ENCODE measurements at regions not wholly inside any gene's neighbourhood (a gene's known extent, or its start where the extent isn't known, plus 50 kb on each side); places are given as distances from the start of the nearest gene placed in this dataset.

DNA sequence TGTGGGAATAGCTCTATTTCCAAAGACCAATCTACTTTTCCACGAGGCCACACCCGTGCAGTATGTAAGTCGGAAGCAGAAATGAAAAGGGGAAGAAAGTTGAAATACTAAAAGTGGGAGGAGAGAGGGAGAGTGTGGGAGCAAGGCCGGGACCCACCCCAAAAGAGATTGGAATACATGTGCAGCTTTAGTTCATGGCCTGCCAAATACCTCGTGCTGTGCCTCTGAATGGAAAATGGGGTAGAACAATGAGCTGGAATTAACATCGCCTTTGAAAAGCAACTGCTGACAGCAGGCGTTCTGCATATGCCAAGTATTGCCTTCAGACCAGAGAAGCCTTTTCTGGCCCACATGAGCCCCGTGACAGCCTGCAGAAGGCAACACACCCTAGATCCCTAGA lies 155.6 kb downstream of the CD83 start:
- H3K4me3 ChIP-seq (ENCODE audit: low read depth, low read length): no peak overlapping the region

DNA sequence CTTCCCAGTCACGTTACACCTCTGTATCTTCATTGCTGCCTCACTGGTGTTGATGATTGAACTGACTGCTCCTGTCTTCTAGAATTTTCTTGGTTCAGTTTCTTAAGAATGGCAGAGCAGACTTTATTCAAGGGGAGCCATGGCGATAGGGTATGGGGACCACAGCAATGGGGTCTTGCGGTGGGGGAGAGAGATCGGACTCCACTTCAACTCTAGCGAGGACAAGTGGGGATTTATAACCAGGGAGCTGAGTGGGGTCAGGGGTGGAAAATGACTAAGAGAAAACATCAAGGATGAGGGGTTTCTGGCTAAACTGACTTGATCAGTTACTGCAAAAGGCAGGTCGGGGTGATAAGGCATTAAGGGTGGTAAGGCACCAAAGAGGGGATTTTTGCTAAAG lies 156.4 kb downstream of the CD83 start:
- no peak overlapping the region for H3K4me3 ChIP-seq (ENCODE audit: low read depth, low read length)

DNA sequence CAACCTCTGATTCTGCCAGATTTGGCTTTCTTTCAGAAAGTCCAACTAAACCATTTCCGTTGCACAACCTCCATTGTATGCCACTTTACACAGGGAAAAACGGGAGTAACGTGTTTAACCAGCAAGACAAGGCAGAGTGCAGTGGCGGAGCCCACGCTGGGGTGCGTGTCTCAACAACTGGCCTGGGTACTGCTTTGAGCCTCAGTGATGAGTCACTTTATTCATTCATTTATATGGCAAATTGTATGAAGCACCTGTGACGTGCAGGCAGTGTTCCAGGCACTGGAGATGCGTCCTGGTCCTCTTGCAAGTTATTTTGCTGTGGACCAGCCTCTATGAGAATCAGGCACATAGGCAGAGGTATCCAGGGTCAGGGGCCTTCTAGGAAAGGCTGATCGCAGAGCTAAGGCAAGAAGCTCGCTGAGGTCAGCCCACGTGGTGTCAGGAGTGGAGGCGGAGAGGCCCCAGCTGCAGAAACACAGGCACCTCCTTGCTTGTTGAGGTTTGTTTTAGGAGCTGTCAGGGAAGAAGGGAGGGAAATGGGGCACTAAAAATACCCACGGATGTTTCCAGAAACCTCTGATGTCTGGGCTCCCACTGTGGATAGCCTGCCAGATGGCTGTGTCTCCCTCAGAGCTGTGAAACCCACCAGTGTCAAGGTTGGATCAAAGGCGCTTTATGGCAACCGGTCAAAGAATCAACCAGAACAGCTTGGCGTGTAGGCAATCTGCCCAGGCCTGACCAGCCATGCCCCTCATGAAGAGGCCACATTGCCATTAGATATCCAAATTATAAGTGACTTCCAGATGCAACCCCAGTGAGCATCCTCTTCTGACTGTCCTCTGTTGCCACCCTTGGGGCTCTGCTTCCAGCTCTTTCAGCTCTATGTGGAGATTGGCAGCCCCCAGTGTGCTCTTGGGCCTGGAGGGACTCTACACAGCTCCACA lies 157.2 kb downstream of the CD83 start:
- H3K4me3 ChIP-seq (ENCODE audit: low read depth, low read length): no peak overlapping the region

- H3K4me3 ChIP-seq (ENCODE audit: low read depth, low read length): no peak overlapping the region
These were observed 157.9 kb downstream of the CD83 start for GRCh38 chr6:14275493-14275851.

- H3K4me3 ChIP-seq (ENCODE audit: low read depth, low read length): no peak overlapping the region
These were observed 158.5 kb downstream of the CD83 start for GRCh38 chr6:14276071-14276470.

- H3K4me3 ChIP-seq (ENCODE audit: low read depth, low read length): no peak overlapping the region
These were observed 159.3 kb downstream of the CD83 start for GRCh38 chr6:14276667-14277404.

DNA sequence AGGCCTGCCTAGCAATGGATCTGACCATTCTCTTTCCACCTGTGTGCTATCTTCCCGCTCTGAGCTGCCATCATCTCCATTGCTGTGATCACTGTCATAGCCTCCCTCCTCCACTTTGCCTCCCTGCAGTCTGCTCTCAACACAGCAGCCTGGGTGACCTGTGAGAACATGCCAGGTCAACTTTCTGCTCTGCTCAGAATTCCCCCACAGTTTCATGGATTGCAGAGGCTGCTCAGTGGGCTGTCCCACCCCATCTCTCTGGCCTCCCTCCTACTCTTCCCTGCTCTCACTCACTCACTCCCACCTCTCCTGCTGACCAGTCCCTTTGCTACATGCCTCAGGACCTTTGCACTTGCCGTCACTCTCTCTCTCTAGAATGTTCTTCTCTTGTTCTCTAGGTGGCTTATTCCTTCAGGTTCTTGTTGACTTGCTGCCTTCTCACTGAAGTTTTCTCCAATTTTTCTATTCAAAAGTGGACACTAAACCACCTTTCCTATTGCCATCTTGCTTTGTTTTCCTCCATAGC lies 159.9 kb downstream of the CD83 start:
- H3K4me3 ChIP-seq (ENCODE audit: low read depth, low read length): no peak overlapping the region

DNA sequence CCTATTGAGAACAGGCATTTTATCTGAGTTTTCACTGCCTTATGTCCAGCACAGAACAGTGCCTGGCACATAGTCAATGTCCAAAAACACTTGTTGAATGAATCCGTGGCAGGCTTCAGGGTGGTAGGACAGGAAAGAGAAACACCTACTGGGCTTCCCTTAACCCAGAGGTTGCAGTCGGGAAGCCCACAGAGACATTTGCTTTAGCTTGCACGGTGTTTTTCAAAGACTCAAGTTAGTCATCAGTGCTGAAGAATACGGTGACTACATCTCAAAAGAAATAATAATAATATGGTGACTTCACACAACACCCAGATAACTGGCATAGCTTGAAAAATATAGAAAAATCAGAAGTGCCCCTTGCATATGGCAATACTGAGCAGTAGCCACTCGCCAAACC lies 160.4 kb downstream of the CD83 start:
- no peak overlapping the region for H3K4me3 ChIP-seq (ENCODE audit: low read depth, low read length)

DNA sequence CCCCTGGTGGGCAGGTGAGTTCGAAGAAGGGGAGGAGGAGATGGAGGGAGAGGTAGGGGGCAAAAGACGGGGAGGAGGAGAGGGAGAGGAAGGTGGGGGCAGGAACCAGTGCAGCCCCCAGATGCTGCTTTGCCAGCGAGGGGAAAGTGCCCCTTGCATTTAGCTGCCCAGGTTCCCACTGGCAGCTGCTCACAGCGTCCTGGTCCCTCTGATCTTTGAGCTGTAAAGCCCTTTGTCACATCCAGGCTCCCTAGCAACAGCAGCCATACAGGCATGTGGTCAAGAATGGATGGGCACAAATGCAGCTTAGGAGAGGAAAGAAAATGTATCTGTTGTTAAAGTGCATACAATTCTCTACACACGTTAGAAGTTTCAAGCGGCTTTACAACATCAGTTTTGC lies 160.9 kb downstream of the CD83 start:
- no peak overlapping the region for H3K4me3 ChIP-seq (ENCODE audit: low read depth, low read length)

GRCh38 chr6:14280006-14280510 lies 162.5 kb downstream of the CD83 start:
- no peak overlapping the region for H3K4me3 ChIP-seq (ENCODE audit: low read depth, low read length)

DNA sequence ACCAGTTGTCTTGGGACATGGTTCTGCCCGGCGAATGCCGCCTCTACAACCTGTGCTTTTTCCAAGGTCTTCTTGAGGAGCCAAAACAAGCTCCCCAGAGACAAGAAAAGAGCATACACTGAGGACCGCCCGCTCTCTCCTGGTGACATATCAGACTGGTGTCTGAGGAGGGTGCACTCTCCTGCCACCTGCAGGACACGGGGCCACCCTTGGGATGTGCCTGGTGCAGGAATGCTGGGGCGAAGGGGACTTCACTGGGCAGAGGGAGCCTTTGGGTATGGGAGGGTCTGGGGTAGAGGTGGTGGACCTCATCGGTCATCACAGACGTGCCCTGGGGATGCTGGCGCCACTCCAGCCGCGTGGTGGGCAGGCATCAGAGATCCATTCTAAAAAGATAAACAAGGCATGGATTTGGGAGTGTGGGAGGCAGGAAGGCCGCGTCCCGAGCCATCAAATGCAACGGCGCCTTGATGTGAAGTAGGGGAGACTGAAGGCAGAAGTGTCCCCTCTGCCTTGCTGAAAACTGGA lies 163.3 kb downstream of the CD83 start:
- H3K4me3 ChIP-seq (ENCODE audit: low read depth, low read length): no peak overlapping the region

- H3K4me3 ChIP-seq (ENCODE audit: low read depth, low read length): no peak overlapping the region
These were observed 164.5 kb downstream of the CD83 start for GRCh38 chr6:14281811-14282660.

DNA sequence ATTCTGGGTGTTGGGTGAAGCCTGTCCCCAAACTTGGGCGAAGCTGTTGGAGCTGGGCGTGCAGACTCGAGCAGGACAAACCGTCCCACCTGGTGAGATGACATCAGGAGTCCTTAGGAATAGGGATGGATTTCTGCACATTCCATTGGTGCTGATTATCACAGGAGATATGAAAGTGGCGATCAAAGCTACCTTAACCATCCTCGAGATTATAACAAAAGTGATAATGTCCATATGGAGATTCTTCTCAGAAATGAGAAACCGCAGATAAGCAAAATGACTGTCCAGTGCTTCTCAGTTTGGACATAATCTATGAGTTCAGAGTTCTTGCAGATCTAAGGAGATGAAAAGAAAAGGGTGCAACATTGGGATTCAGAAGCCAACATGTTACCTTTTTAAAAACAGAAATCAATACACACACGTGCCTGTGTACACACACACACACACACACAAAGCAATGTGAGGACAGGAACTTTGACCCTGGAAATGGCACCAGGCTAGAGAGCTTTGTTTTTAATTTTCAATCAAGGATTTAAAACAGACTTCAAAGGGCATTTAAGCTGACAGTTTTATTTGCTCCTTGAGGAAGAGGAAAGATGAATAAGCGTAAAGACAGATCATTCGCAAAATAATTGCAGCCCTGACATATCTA lies 165.4 kb downstream of the CD83 start:
- H3K4me3 ChIP-seq (ENCODE audit: low read depth, low read length): no peak overlapping the region

DNA sequence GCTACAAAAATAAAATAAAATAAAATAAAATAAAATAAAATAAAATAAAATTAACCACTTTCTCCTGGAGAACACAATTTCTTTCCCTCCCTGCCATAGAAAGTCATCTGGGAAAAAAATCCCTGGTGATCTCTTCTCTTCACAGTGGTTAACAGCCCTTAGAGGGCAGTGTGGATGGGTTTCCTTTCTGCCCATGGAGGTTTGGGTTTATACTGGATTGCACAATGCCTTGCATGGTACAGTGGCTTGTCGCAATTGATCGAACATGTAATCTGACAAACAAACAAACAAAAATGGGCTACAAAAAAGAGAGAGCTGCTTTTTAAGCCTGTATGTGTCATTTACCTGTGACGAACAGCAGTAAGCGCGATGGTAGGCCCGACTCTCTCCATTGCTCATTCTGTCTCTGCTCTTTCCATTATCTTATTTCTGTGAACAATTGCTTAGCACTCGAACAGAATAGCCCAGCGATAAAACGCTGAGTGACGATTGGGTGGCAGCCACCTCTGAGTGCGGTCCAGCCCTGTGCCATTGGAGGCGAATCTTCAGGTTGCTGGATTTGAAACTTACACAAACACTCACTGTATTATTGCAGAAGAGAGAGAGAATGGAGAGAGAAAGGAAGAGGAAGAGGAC lies 166.1 kb downstream of the CD83 start:
- no peak overlapping the region for H3K4me3 ChIP-seq (ENCODE audit: low read depth, low read length)

- H3K4me3 ChIP-seq (ENCODE audit: low read depth, low read length): no peak overlapping the region
These were observed 167.5 kb downstream of the CD83 start for GRCh38 chr6:14284969-14285590.

DNA sequence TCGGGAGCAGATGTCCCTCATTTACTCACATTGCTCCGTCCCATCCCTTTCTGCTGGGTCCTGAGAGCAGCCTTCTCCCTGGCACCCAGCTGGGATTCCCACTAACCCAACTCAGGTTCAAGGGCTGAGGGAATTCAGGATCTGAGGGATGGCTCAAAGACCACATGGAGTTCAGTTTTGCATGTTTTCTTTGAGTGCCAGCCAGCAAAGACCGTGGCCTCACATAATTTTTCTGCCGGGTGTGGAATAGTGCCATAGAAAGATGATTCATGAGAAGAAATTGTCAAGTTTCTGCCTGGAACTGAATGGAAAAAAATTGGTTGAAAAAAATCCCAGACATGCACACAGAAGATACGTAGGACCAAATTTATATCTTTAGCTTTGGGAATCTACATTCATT lies 168.6 kb downstream of the CD83 start:
- no peak overlapping the region for H3K4me3 ChIP-seq (ENCODE audit: low read depth, low read length)

DNA sequence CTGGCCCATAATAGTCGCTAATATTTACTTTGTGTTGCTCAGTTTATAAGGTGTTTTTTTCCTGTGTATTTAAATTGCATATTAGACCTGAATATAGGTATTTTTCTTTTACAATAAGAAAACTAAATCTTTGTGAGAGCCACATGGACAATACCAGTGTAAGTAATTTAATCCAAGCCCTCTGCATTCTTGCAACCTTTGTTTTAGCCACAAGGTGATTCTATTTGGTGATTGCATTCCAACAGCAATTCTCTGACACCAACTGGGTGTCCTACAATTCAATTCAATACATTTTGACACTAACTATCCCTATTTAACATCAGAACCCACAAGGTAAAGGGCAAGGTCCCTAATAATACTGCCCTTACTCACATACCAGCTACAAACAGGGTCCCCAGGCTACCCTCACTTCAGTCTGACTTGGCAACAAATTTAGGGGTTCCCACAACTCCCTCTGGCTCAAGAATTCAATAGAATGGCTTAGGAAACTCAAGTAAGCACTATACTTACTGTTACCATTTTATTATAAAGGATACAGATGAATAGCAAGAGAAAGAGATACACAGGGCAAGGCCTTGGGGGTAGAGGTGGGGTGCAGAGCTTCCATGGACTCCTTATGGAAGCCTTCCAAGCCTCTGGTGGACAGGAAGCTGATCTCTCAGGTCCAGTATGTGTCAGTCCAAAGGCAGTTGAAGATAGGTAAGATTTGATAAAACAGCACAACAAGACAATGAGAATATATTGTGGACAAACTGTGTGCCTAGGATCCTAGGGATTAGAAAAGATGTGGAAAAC lies 169.3 kb downstream of the CD83 start:
- no peak overlapping the region for H3K4me3 ChIP-seq (ENCODE audit: low read depth, low read length)

- no peak overlapping the region for H3K4me3 ChIP-seq (ENCODE audit: low read depth, low read length)
These were observed 170.1 kb downstream of the CD83 start for GRCh38 chr6:14287707-14288106.

Data from iPS-11a (cell line).